GM23338 (cell line): ENCODE measurements at regions not wholly inside any gene's neighbourhood (a gene's known extent, or its start where the extent isn't known, plus 50 kb on each side); places are given as distances from the start of the nearest gene placed in this dataset.

ENCODE experiments used
- ATAC-seq: fragments of 200-7000 bp; cut with Tn5 transposase; 3 replicates; pipeline ENCODE4 v1.9.1; 2020
- DNase-seq: peaks from one replicate; pipeline ENCODE4 v3.0.0-alpha.2; 2015; ENCODE audit warnings: low spot score
- H2AFZ ChIP-seq: fragments of 200-600 bp; sonication (generic); 2 replicates; pipeline ENCODE4 v1.8.0; 2016; ENCODE audit warnings: antibody characterized with exemption, mild to moderate bottlenecking, moderate library complexity
- H3F3A ChIP-seq: fragments of 200-600 bp; sonication (generic); replicated peaks from 2 replicates; pipeline ENCODE4 v1.8.0; 2017; ENCODE audit warnings: antibody characterized with exemption, mixed run types, low read depth
- H3K27ac ChIP-seq: fragments of 200-600 bp; sonication (generic); 2 replicates; pipeline ENCODE4 v1.6.1; 2016; ENCODE audit warnings: low read depth
- H3K27me3 ChIP-seq: fragments of 200-600 bp; sonication (generic); 2 replicates; pipeline ENCODE4 v1.8.0; 2016; ENCODE audit warnings: mild to moderate bottlenecking, mixed run types, moderate library complexity; ENCODE audit not compliant: insufficient read depth
- H3K36me3 ChIP-seq: fragments of 200-600 bp; sonication (generic); 2 replicates; pipeline ENCODE4 v1.8.0; 2016; ENCODE audit warnings: mild to moderate bottlenecking; ENCODE audit not compliant: insufficient read depth
- H3K4me1 ChIP-seq: fragments of 200-600 bp; sonication (generic); 2 replicates; pipeline ENCODE4 v1.8.0; 2016; ENCODE audit warnings: mild to moderate bottlenecking, moderate library complexity; ENCODE audit not compliant: insufficient read depth
- H3K4me2 ChIP-seq: fragments of 200-600 bp; sonication (generic); 2 replicates; pipeline ENCODE4 v1.7.1; 2017; ENCODE audit warnings: mixed run types
- H3K4me3 ChIP-seq: fragments of 200-600 bp; sonication (generic); 2 replicates; pipeline ENCODE4 v1.6.1; 2016; ENCODE audit warnings: mixed run types
- H3K79me2 ChIP-seq: fragments of 200-600 bp; sonication (generic); replicated peaks from 2 replicates; pipeline ENCODE4 v1.8.0; 2017; ENCODE audit warnings: mild to moderate bottlenecking; ENCODE audit not compliant: insufficient read depth
- H3K9me2 ChIP-seq: fragments of 200-600 bp; sonication (generic); 2 replicates; pipeline ENCODE4 v1.8.0; 2017; ENCODE audit not compliant: insufficient read depth
- H4K20me1 ChIP-seq: fragments of 200-600 bp; sonication (generic); replicated peaks from 2 replicates; pipeline ENCODE4 v1.8.0; 2017; ENCODE audit warnings: mild to moderate bottlenecking; ENCODE audit not compliant: insufficient read depth
- H3K27ac Mint-ChIP-seq: 2 replicates; pipeline ENCODE4 v1.8.0; 2020; ENCODE audit warnings: inconsistent platforms, mild to moderate bottlenecking, moderate library complexity, mixed read lengths
- H3K27me3 Mint-ChIP-seq: 3 replicates; pipeline ENCODE4 v1.8.0; 2022; ENCODE audit warnings: low read depth, mild to moderate bottlenecking, moderate library complexity, mixed read lengths, inconsistent platforms; ENCODE audit not compliant: insufficient read depth, poor library complexity
- H3K36me3 Mint-ChIP-seq: 3 replicates; pipeline ENCODE4 v1.8.0; 2021; ENCODE audit warnings: low read depth, mild to moderate bottlenecking, inconsistent platforms, moderate library complexity, mixed read lengths
- H3K4me1 Mint-ChIP-seq: 3 replicates; pipeline ENCODE4 v1.8.0; 2020; ENCODE audit warnings: mild to moderate bottlenecking, inconsistent platforms, mixed read lengths
- H3K4me3 Mint-ChIP-seq: 3 replicates; pipeline ENCODE4 v1.8.0; 2021; ENCODE audit warnings: moderate library complexity, mild to moderate bottlenecking, inconsistent platforms, mixed read lengths
- H3K9me3 Mint-ChIP-seq: 3 replicates; pipeline ENCODE4 v1.8.0; 2020; ENCODE audit warnings: moderate library complexity, mild to moderate bottlenecking, inconsistent platforms, mixed read lengths
- CREB1 ChIP-seq: fragments of 250-450 bp; sonication (Bioruptor Pico); IDR thresholded peaks from 2 replicates; pipeline ENCODE4 v1.5.0; 2020; ENCODE audit warnings: low read depth, mild to moderate bottlenecking, moderate library complexity
- ETS1 ChIP-seq: IDR thresholded peaks from 2 replicates; pipeline ENCODE4 v1.6.1; 2016; ENCODE audit warnings: antibody characterized with exemption
- EZH2 ChIP-seq: fragments of 200-600 bp; sonication (generic); IDR thresholded peaks from one replicate; pipeline ENCODE4 v1.8.0; 2017; ENCODE audit warnings: antibody characterized with exemption, mild to moderate bottlenecking, low read depth; ENCODE audit not compliant: unreplicated experiment
- EZH2phosphoT487 ChIP-seq: fragments of 200-600 bp; sonication (generic); IDR thresholded peaks from one replicate; pipeline ENCODE4 v1.8.1; 2018; ENCODE audit warnings: antibody characterized with exemption; ENCODE audit not compliant: unreplicated experiment
- JUNB ChIP-seq: IDR thresholded peaks from one replicate; pipeline ENCODE4 v1.6.1; 2016; ENCODE audit warnings: antibody characterized with exemption; ENCODE audit not compliant: unreplicated experiment
- NANOG ChIP-seq: IDR thresholded peaks from 2 replicates; pipeline ENCODE4 v1.6.1; 2016; ENCODE audit warnings: antibody characterized with exemption, borderline replicate concordance
- POLR2AphosphoS5 ChIP-seq: IDR thresholded peaks from 2 replicates; pipeline ENCODE4 v1.6.1; 2016; ENCODE audit warnings: antibody characterized with exemption, low read depth
- STAT1 ChIP-seq: IDR thresholded peaks from one replicate; pipeline ENCODE4 v1.6.1; 2016; ENCODE audit warnings: antibody characterized with exemption; ENCODE audit not compliant: unreplicated experiment
- ZNF114 ChIP-seq: fragments of 250-450 bp; sonication (Bioruptor Pico); IDR thresholded peaks from 2 replicates; pipeline ENCODE4 v1.5.0; 2020; ENCODE audit warnings: mild to moderate bottlenecking, moderate library complexity
- ZNF331 ChIP-seq: fragments of 250-450 bp; sonication (Bioruptor Pico); IDR thresholded peaks from 2 replicates; pipeline ENCODE4 v1.5.0; 2020; ENCODE audit warnings: low read depth, mild to moderate bottlenecking, moderate library complexity
- ZNF462 ChIP-seq: fragments of 250-450 bp; sonication (Bioruptor Pico); IDR thresholded peaks from 2 replicates; pipeline ENCODE4 v1.5.0; 2020; ENCODE audit warnings: mild to moderate bottlenecking, moderate library complexity
- TF ChIP-seq, protein P1 (sequence below), 2 experiments: fragments of 200-600 bp in 1 of 2; sonication (generic) in 1 of 2; conservative IDR thresholded peaks; 2 replicates each; pipeline versions ENCODE4 v1.5.1 to v1.6.1; 2016 to 2017; ENCODE audit warnings: antibody characterized with exemption in 2 of 2, low read depth in 2 of 2, mild to moderate bottlenecking in 2 of 2, moderate library complexity in 1 of 2
- TF ChIP-seq, protein P2 (sequence below): IDR thresholded peaks from one replicate; pipeline ENCODE4 v1.6.1; 2018; ENCODE audit warnings: antibody characterized with exemption; ENCODE audit not compliant: unreplicated experiment

GRCh38 chr5:10173716-10174115 is 76.0 kb downstream of the ATPSCKMT start:
- no peaks in the 10 kb centered on the region for H3K79me2 ChIP-seq
- Mint-ChIP-seq H3K9me3 (no peaks in the 10 kb centered on the region), H3K36me3 (no peaks in the 10 kb centered on the region), H3K4me3 (no peak overlapping the region), H3K27me3 (no peaks in the 10 kb centered on the region), H3K27ac (no peak overlapping the region), H3K4me1 (no peaks in the 10 kb centered on the region)
- no peaks in the 10 kb centered on the region for H3K27me3 ChIP-seq
- no peak overlapping the region for H3K27ac ChIP-seq
- no peak overlapping the region for H2AFZ ChIP-seq
- H3K36me3 ChIP-seq, result no peaks in the 10 kb centered on the region
- H3F3A ChIP-seq, result no peaks in the 10 kb centered on the region
- no peak for DNase-seq
- no peak for ATAC-seq
- peaks cover 6% of the 10 kb centered on the region; the same call in 1 of the 2 replicates for H3K9me2 ChIP-seq
- no peaks in the 10 kb centered on the region for H3K4me1 ChIP-seq
- no peaks in the 10 kb centered on the region for H4K20me1 ChIP-seq
- H3K4me2 ChIP-seq, result no peak overlapping the region
- TF ChIP-seq ZNF331 (CRISPR knock-in tag) (no peak), EZH2phosphoT487 (no peak), ZNF114 (CRISPR knock-in tag) (no peak), STAT1 (no peak), POLR2AphosphoS5 (no peak), EZH2 (no peak), NANOG (no peak), ZNF462 (CRISPR knock-in tag) (no peak), CREB1 (CRISPR knock-in tag) (no peak), ETS1 (no peak), JUNB (no peak)
- TF ChIP-seq, protein P1, sequence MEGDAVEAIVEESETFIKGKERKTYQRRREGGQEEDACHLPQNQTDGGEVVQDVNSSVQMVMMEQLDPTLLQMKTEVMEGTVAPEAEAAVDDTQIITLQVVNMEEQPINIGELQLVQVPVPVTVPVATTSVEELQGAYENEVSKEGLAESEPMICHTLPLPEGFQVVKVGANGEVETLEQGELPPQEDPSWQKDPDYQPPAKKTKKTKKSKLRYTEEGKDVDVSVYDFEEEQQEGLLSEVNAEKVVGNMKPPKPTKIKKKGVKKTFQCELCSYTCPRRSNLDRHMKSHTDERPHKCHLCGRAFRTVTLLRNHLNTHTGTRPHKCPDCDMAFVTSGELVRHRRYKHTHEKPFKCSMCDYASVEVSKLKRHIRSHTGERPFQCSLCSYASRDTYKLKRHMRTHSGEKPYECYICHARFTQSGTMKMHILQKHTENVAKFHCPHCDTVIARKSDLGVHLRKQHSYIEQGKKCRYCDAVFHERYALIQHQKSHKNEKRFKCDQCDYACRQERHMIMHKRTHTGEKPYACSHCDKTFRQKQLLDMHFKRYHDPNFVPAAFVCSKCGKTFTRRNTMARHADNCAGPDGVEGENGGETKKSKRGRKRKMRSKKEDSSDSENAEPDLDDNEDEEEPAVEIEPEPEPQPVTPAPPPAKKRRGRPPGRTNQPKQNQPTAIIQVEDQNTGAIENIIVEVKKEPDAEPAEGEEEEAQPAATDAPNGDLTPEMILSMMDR (conservative IDR thresholded peaks at IDR 0.05; ENCODE audit: low read depth in 2 of 2), result no peak
- TF ChIP-seq, protein P2, sequence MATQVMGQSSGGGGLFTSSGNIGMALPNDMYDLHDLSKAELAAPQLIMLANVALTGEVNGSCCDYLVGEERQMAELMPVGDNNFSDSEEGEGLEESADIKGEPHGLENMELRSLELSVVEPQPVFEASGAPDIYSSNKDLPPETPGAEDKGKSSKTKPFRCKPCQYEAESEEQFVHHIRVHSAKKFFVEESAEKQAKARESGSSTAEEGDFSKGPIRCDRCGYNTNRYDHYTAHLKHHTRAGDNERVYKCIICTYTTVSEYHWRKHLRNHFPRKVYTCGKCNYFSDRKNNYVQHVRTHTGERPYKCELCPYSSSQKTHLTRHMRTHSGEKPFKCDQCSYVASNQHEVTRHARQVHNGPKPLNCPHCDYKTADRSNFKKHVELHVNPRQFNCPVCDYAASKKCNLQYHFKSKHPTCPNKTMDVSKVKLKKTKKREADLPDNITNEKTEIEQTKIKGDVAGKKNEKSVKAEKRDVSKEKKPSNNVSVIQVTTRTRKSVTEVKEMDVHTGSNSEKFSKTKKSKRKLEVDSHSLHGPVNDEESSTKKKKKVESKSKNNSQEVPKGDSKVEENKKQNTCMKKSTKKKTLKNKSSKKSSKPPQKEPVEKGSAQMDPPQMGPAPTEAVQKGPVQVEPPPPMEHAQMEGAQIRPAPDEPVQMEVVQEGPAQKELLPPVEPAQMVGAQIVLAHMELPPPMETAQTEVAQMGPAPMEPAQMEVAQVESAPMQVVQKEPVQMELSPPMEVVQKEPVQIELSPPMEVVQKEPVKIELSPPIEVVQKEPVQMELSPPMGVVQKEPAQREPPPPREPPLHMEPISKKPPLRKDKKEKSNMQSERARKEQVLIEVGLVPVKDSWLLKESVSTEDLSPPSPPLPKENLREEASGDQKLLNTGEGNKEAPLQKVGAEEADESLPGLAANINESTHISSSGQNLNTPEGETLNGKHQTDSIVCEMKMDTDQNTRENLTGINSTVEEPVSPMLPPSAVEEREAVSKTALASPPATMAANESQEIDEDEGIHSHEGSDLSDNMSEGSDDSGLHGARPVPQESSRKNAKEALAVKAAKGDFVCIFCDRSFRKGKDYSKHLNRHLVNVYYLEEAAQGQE, result no peak
- H3K4me3 ChIP-seq, result no peak overlapping the region
